ENCODE measurements at regions not wholly inside any gene's neighbourhood (a gene's known extent, or its start where the extent isn't known, plus 50 kb on each side); places are given as distances from the start of the nearest gene placed in this dataset.

DNA sequence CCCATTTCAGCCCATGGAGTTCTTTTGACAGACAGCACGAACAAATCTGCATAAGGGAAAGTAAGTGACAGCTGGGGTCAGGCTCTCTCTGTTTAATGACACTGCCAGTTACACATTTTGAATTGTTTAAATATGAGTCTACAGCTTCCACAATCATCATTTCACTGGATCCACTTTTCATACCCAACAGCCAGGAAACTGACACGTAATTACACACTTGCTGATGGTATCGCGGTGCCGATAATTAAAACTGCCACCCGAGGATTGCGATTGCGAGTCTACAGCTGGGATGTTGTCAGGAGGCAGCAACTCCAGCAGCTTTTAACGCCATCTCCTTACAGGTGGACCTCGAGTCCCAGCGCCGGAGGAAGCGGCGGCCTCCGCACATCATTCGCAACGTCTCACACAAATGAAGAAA, 230.8 kb upstream of the MGMT start:
- no peaks in the 10 kb centered on the region for H3K4me1 ChIP-seq (ENCODE audit: control insufficient read depth in 4 of 4, insufficient read depth in 4 of 4, low read length in 3 of 4)
- no peak overlapping the region for H3K27ac ChIP-seq (ENCODE audit: low read depth in 1 of 2, low read length in 2 of 2)
- H3K27me3 ChIP-seq (ENCODE audit: control insufficient read depth in 4 of 4, insufficient read depth in 4 of 4, low read length in 3 of 4) = no peaks in the 10 kb centered on the region
- H3K9me3 ChIP-seq (ENCODE audit: control insufficient read depth in 4 of 4, low read length in 3 of 4) = no peaks in the 10 kb centered on the region
- no peak for DNase-seq (ENCODE audit: low spot score)
- H3K36me3 ChIP-seq (ENCODE audit: control insufficient read depth in 4 of 4, insufficient read depth in 3 of 4, low read depth in 1 of 4, low read length in 3 of 4) = no peaks in the 10 kb centered on the region
- H3K9ac ChIP-seq (ENCODE audit: low read depth in 1 of 2, low read length in 2 of 2) = no peak overlapping the region
- TF ChIP-seq TAF1 (conservative IDR thresholded peaks at IDR 0.05) (no peak), SP1 (IDR thresholded peaks at IDR 0.05) (no peak), RAD21 (IDR thresholded peaks at IDR 0.05) (no peak), FOXA1 (IDR thresholded peaks at IDR 0.05) (no peak), GABPA (IDR thresholded peaks at IDR 0.05 in 1 of 2, conservative IDR thresholded peaks at IDR 0.05 in 1 of 2) (no peak), NR2F2 (IDR thresholded peaks at IDR 0.05) (no peak)
- TF ChIP-seq, protein P1, sequence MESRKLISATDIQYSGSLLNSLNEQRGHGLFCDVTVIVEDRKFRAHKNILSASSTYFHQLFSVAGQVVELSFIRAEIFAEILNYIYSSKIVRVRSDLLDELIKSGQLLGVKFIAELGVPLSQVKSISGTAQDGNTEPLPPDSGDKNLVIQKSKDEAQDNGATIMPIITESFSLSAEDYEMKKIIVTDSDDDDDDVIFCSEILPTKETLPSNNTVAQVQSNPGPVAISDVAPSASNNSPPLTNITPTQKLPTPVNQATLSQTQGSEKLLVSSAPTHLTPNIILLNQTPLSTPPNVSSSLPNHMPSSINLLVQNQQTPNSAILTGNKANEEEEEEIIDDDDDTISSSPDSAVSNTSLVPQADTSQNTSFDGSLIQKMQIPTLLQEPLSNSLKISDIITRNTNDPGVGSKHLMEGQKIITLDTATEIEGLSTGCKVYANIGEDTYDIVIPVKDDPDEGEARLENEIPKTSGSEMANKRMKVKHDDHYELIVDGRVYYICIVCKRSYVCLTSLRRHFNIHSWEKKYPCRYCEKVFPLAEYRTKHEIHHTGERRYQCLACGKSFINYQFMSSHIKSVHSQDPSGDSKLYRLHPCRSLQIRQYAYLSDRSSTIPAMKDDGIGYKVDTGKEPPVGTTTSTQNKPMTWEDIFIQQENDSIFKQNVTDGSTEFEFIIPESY (IDR thresholded peaks at IDR 0.05) = no peak
- no peak overlapping the region for H3K4me3 ChIP-seq (ENCODE audit: low read depth in 1 of 3, low read length in 3 of 3)
- WGBS = 89% methylated on average over 17 of the region's 17 CpGs

DNA sequence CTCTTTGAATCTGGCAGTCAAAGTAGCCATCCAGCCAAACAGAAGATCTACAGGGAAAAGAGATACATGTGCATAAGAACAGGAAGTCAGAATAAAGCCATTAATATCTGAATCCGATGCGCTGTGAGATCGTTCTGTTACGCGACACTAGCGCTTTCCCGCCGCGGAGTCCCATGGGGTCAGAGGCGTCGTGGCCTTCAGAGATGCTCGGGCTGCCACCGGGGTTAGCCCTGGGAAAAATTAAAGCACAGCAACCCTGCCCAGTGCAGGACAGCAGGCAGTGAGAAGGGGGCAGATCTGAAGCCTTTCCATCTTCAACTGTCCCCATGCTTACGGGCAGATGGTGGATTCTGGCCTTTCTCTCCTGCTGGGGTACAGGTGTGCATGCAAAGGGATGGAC, 225.6 kb upstream of the MGMT start:
- no peaks in the 10 kb centered on the region for H3K9me3 ChIP-seq (ENCODE audit: control insufficient read depth in 4 of 4, low read length in 3 of 4)
- 89% methylated on average over 14 of the region's 14 CpGs for WGBS
- TF ChIP-seq FOXA2 (IDR thresholded peaks at IDR 0.05) = no peak
- TF ChIP-seq, protein P2, sequence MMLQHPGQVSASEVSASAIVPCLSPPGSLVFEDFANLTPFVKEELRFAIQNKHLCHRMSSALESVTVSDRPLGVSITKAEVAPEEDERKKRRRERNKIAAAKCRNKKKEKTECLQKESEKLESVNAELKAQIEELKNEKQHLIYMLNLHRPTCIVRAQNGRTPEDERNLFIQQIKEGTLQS (IDR thresholded peaks at IDR 0.05) = no peak
- no peak for TF ChIP-seq TAF1 (conservative IDR thresholded peaks at IDR 0.05)
- TF ChIP-seq NR2F2 (IDR thresholded peaks at IDR 0.05) = no peak
- H3K36me3 ChIP-seq (ENCODE audit: control insufficient read depth in 4 of 4, insufficient read depth in 3 of 4, low read depth in 1 of 4, low read length in 3 of 4) = no peaks in the 10 kb centered on the region
- H3K4me1 ChIP-seq (ENCODE audit: control insufficient read depth in 4 of 4, insufficient read depth in 4 of 4, low read length in 3 of 4) = no peaks in the 10 kb centered on the region
- H3K27me3 ChIP-seq (ENCODE audit: control insufficient read depth in 4 of 4, insufficient read depth in 4 of 4, low read length in 3 of 4) = no peaks in the 10 kb centered on the region
- H3K4me3 ChIP-seq (ENCODE audit: low read depth in 1 of 3, low read length in 3 of 3) = no peak overlapping the region
- DNase-seq (ENCODE audit: low spot score) = no peak
- no peak overlapping the region for H3K27ac ChIP-seq (ENCODE audit: low read depth in 1 of 2, low read length in 2 of 2)
- H3K9ac ChIP-seq (ENCODE audit: low read depth in 1 of 2, low read length in 2 of 2) = no peak overlapping the region

- no peak for TF ChIP-seq HNF4G (IDR thresholded peaks at IDR 0.05)
- peak in 1 of 2 donors; percentile 14 for TF ChIP-seq HNF4A (conservative IDR thresholded peaks at IDR 0.05)
- TF ChIP-seq NR2F2 (IDR thresholded peaks at IDR 0.05) = no peak
- Histone ChIP-seq H3K27me3 (ENCODE audit: control insufficient read depth in 4 of 4, insufficient read depth in 4 of 4, low read length in 3 of 4) (no peaks in the 10 kb centered on the region), H3K9me3 (ENCODE audit: control insufficient read depth in 4 of 4, low read length in 3 of 4) (no peaks in the 10 kb centered on the region), H3K27ac (ENCODE audit: low read depth in 1 of 2, low read length in 2 of 2) (no peak overlapping the region), H3K4me3 (ENCODE audit: low read depth in 1 of 3, low read length in 3 of 3) (no peak overlapping the region), H3K36me3 (ENCODE audit: control insufficient read depth in 4 of 4, insufficient read depth in 3 of 4, low read depth in 1 of 4, low read length in 3 of 4) (no peaks in the 10 kb centered on the region), H3K9ac (ENCODE audit: low read depth in 1 of 2, low read length in 2 of 2) (no peak overlapping the region), H3K4me1 (ENCODE audit: control insufficient read depth in 4 of 4, insufficient read depth in 4 of 4, low read length in 3 of 4) (no peaks in the 10 kb centered on the region)
- WGBS = 73% methylated on average over 9 of the region's 9 CpGs
- no peak for DNase-seq (ENCODE audit: low spot score)
Measured at GRCh38 chr10:129244298-129244697, 222.7 kb upstream of the MGMT start.

- Histone ChIP-seq H3K9ac (ENCODE audit: low read depth in 1 of 2, low read length in 2 of 2) (no peak overlapping the region), H3K4me1 (ENCODE audit: control insufficient read depth in 4 of 4, insufficient read depth in 4 of 4, low read length in 3 of 4) (no peaks in the 10 kb centered on the region), H3K36me3 (ENCODE audit: control insufficient read depth in 4 of 4, insufficient read depth in 3 of 4, low read depth in 1 of 4, low read length in 3 of 4) (no peaks in the 10 kb centered on the region), H3K9me3 (ENCODE audit: control insufficient read depth in 4 of 4, low read length in 3 of 4) (no peaks in the 10 kb centered on the region), H3K4me3 (ENCODE audit: low read depth in 1 of 3, low read length in 3 of 3) (no peak overlapping the region), H3K27me3 (ENCODE audit: control insufficient read depth in 4 of 4, insufficient read depth in 4 of 4, low read length in 3 of 4) (no peaks in the 10 kb centered on the region), H3K27ac (ENCODE audit: low read depth in 1 of 2, low read length in 2 of 2) (no peak overlapping the region)
- WGBS = 81% methylated on average over 9 of the region's 9 CpGs
- no peak for DNase-seq (ENCODE audit: low spot score)
- no peak for TF ChIP-seq GABPA (IDR thresholded peaks at IDR 0.05 in 1 of 2, conservative IDR thresholded peaks at IDR 0.05 in 1 of 2)
- no peak for TF ChIP-seq YY1 (IDR thresholded peaks at IDR 0.05)
- no peak for TF ChIP-seq RXRA (IDR thresholded peaks at IDR 0.05)
- TF ChIP-seq RAD21 (IDR thresholded peaks at IDR 0.05) = no peak
- TF ChIP-seq HNF4A (conservative IDR thresholded peaks at IDR 0.05) = no peak
- no peak for TF ChIP-seq JUND (IDR thresholded peaks at IDR 0.05)
- TF ChIP-seq FOXA2 (IDR thresholded peaks at IDR 0.05) = no peak
- TF ChIP-seq TAF1 (conservative IDR thresholded peaks at IDR 0.05) = no peak
- no peak for TF ChIP-seq EGR1 (IDR thresholded peaks at IDR 0.05; ENCODE audit: low read depth in 2 of 2)
- TF ChIP-seq, protein P3, sequence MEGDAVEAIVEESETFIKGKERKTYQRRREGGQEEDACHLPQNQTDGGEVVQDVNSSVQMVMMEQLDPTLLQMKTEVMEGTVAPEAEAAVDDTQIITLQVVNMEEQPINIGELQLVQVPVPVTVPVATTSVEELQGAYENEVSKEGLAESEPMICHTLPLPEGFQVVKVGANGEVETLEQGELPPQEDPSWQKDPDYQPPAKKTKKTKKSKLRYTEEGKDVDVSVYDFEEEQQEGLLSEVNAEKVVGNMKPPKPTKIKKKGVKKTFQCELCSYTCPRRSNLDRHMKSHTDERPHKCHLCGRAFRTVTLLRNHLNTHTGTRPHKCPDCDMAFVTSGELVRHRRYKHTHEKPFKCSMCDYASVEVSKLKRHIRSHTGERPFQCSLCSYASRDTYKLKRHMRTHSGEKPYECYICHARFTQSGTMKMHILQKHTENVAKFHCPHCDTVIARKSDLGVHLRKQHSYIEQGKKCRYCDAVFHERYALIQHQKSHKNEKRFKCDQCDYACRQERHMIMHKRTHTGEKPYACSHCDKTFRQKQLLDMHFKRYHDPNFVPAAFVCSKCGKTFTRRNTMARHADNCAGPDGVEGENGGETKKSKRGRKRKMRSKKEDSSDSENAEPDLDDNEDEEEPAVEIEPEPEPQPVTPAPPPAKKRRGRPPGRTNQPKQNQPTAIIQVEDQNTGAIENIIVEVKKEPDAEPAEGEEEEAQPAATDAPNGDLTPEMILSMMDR (IDR thresholded peaks at IDR 0.05; ENCODE audit: low read depth, low read length, missing input control) = no peak
- TF ChIP-seq, protein P2 (IDR thresholded peaks at IDR 0.05) = no peak
- TF ChIP-seq, protein P1 (IDR thresholded peaks at IDR 0.05) = no peak
- no peak for TF ChIP-seq NR2F2 (IDR thresholded peaks at IDR 0.05)
- TF ChIP-seq SP1 (IDR thresholded peaks at IDR 0.05) = no peak
Measured at GRCh38 chr10:129244757-129245156, 222.3 kb upstream of the MGMT start.

Measured in liver (tissue), 8 donors.